WTC11 (cell line): ENCODE measurements at regions not wholly inside any gene's neighbourhood (a gene's known extent, or its start where the extent isn't known, plus 50 kb on each side); places are given as distances from the start of the nearest gene placed in this dataset.

ENCODE experiments used
- CTCF ChIP-seq: fragments of 200-600 bp; IDR thresholded peaks from 2 replicates; pipeline ENCODE4 v1.8.0; 2022; ENCODE audit warnings: antibody characterized with exemption
- ESRRA ChIP-seq: sonication (generic); formaldehyde crosslinking; IDR thresholded peaks from 2 replicates; pipeline ENCODE4 v1.8.1; 2022; ENCODE audit warnings: mild to moderate bottlenecking, missing genetic modification reagents, borderline replicate concordance
- HMGXB4 ChIP-seq: sonication (generic); formaldehyde crosslinking; IDR thresholded peaks from 2 replicates; pipeline ENCODE4 v1.8.1; 2023; ENCODE audit warnings: mild to moderate bottlenecking, moderate library complexity, missing genetic modification reagents
- MAX ChIP-seq: sonication (generic); formaldehyde crosslinking; IDR thresholded peaks from 2 replicates; pipeline ENCODE4 v1.8.0; 2022; ENCODE audit warnings: mild to moderate bottlenecking, missing genetic modification reagents
- ZNF232 ChIP-seq: sonication (generic); formaldehyde crosslinking; IDR thresholded peaks from 2 replicates; pipeline ENCODE4 v1.8.0; 2022; ENCODE audit warnings: mild to moderate bottlenecking, missing genetic modification reagents
- ZNF423 ChIP-seq: fragments of 250-450 bp; sonication (Bioruptor Pico); IDR thresholded peaks from 2 replicates; pipeline ENCODE4 v2.1.2; 2022; ENCODE audit warnings: mild to moderate bottlenecking, moderate library complexity

DNA sequence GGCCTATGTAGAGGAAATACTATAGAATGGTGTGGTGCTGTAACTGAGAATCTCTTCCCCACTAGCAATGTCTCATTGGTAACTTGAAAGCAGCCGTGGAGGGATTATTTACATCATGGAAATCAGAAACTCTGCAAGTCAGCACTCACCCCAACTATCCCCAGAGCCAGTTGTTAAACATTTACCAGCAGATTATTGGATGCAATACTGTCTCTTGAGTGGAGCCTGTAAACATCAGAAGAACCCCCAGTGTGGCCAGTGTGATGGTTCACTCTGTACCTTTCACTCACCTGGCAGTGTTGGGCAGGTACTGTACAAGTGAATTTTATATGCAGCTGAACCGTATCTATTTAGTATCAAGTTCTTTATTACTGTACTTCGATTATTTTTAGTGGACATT, 299.8 kb upstream of the SALL1 start:
- TF ChIP-seq HMGXB4 (CRISPR knock-in tag) (no peak), CTCF (no peak), ZNF232 (CRISPR knock-in tag) (no peak), ESRRA (no peak), ZNF423 (no peak), MAX (CRISPR knock-in tag) (no peak)
